Brain microvascular endothelial cell (primary cell): ENCODE measurements at regions not wholly inside any gene's neighbourhood (a gene's known extent, or its start where the extent isn't known, plus 50 kb on each side); places are given as distances from the start of the nearest gene placed in this dataset.

Source experiments
- DNase-seq: peaks from one replicate; pipeline ENCODE4 v3.0.0-alpha.2; 2020
- H3K27ac ChIP-seq: fragments of 250-450 bp; sonication (Bioruptor Pico); 2 replicates; pipeline ENCODE4 v1.5.1; 2020; ENCODE audit warnings: mild to moderate bottlenecking, moderate library complexity
- H3K27me3 ChIP-seq: fragments of 250-450 bp; sonication (Bioruptor Pico); replicated peaks from 2 replicates; pipeline ENCODE4 v1.5.1; 2020; ENCODE audit warnings: mild to moderate bottlenecking
- H3K36me3 ChIP-seq: fragments of 250-450 bp; sonication (Bioruptor Pico); replicated peaks from 2 replicates; pipeline ENCODE4 v1.5.1; 2020; ENCODE audit warnings: mild to moderate bottlenecking
- H3K4me3 ChIP-seq: 2 replicates; pipeline ENCODE4 v1.5.1; 2011; ENCODE audit warnings: low read depth, mild to moderate bottlenecking, control low read depth, low read length, moderate library complexity
- in situ Hi-C: cut with HindIII; loops from 2 replicates; pipeline ENCODE4 v1.10.0; 2017; ENCODE audit warnings: low sequenced_read_pairs, low pct_ligation_motif_present
- TF ChIP-seq, protein P1 (sequence below): IDR thresholded peaks from 2 replicates; pipeline ENCODE4 v1.5.1; 2011; ENCODE audit warnings: low read depth, mild to moderate bottlenecking, moderate library complexity, low read length, control low read depth, inconsistent platforms; ENCODE audit errors: missing control alignments

DNA sequence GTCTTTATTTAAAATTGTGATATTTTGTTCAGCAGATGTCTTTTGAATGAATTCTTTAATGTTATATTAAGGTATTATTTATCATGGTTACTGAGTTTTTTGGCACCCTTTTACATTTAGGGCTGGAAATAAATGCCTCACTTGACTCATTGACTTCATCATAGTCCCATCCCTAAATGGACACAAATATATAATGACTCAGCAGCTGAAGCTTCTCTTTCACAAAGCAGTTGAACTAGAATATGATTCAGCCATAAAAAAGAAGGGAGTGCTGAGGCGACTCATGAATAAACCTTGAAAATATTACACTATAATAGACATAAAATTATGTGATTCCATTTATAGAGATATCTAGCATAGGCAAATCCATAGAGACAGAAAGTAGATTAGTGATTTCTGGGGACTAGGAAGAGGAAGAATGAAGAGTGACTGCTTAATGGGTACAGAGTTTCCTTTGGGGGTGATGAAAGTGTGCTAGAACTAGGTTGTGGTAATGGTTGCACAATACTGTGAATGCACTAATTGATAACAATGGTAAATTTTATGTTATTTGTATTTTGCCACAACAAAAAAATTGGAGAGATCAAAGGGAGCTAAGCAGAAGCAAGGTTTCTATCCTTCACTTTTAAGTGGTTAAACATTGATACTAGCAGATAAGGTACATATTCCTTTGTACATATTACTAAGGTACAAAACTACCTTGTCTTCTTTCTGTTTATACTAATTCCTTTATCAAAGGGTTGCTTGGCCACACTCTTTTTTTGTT is 449.6 kb downstream of the NTRK2 start:
- TF ChIP-seq, protein P1, sequence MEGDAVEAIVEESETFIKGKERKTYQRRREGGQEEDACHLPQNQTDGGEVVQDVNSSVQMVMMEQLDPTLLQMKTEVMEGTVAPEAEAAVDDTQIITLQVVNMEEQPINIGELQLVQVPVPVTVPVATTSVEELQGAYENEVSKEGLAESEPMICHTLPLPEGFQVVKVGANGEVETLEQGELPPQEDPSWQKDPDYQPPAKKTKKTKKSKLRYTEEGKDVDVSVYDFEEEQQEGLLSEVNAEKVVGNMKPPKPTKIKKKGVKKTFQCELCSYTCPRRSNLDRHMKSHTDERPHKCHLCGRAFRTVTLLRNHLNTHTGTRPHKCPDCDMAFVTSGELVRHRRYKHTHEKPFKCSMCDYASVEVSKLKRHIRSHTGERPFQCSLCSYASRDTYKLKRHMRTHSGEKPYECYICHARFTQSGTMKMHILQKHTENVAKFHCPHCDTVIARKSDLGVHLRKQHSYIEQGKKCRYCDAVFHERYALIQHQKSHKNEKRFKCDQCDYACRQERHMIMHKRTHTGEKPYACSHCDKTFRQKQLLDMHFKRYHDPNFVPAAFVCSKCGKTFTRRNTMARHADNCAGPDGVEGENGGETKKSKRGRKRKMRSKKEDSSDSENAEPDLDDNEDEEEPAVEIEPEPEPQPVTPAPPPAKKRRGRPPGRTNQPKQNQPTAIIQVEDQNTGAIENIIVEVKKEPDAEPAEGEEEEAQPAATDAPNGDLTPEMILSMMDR: no peak
- H3K4me3 ChIP-seq: no peak overlapping the region
- DNase-seq: no peak
- in situ Hi-C loops: no loop called here
- no peak overlapping the region for H3K27ac ChIP-seq
- H3K36me3 ChIP-seq: no peaks in the 10 kb centered on the region
- no peaks in the 10 kb centered on the region for H3K27me3 ChIP-seq

DNA sequence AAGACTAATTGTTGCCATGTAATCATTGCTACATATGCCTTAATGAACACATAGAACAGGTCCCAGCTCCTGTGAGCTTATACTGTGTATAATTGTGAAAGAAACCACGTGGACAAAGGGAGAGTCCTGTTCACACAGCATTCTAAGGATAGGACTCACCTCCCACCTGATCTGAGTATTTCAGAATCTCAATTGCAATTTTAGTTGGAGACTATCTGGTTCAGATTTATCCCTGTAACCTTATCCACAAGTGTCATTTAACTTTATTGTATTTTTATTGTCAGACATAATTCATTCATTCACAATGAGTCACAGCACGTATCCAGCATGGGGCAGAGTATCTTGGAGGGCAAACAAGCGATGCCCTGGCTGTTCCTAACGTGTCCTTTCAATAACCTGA is 448.3 kb downstream of the NTRK2 start:
- DNase-seq: no peak
- Histone ChIP-seq H3K4me3 (no peak overlapping the region), H3K36me3 (no peaks in the 10 kb centered on the region), H3K27ac (no peak overlapping the region), H3K27me3 (no peaks in the 10 kb centered on the region)
- TF ChIP-seq, protein P1: no peak
- in situ Hi-C loops: no loop called here

DNA sequence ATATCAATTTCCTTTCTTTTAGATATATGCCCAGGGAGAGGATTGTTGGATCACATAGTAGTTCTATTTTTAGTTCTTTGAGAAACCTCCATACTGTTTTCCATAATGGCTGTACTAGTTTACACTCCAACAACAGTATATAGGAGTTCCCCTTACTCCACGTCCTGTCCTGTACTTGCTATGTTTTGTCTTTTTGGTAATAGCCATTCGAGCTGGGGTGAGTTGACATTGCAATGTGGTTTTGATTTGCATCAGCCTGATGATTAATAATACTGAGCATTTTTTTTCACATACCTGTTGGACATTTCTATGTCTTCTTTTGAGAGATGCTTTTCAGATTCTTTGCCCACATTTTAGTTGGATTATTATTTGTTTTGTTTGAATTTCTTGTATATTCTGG is 445.9 kb downstream of the NTRK2 start:
- in situ Hi-C loops: no loop called here
- Histone ChIP-seq H3K36me3 (no peaks in the 10 kb centered on the region), H3K27me3 (no peaks in the 10 kb centered on the region), H3K4me3 (no peak overlapping the region), H3K27ac (no peak overlapping the region)
- no peak for DNase-seq
- TF ChIP-seq, protein P1: no peak

DNA sequence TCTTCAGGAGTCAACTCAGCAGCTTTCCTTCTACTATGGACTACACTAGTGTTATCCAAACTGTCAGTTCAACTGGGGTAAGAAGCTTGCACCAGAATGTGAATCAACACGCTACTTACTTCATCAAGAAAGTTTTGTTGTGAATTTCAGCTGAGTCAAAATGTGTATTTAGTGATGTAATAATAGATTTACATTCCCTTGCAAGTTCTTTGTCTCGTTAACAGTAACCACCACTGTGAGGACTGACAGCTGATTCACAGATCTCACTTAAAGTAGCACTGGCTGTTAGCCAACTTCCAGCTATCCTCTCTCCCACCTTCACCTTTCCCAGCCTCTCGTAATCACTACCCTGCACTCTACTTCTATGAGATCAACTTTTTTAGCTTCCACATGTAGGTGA is 445.3 kb downstream of the NTRK2 start:
- H3K36me3 ChIP-seq: no peaks in the 10 kb centered on the region
- in situ Hi-C loops: no loop called here
- TF ChIP-seq, protein P1: no peak
- no peaks in the 10 kb centered on the region for H3K27me3 ChIP-seq
- no peak for DNase-seq
- H3K27ac ChIP-seq: no peak overlapping the region
- H3K4me3 ChIP-seq: no peak overlapping the region

DNA sequence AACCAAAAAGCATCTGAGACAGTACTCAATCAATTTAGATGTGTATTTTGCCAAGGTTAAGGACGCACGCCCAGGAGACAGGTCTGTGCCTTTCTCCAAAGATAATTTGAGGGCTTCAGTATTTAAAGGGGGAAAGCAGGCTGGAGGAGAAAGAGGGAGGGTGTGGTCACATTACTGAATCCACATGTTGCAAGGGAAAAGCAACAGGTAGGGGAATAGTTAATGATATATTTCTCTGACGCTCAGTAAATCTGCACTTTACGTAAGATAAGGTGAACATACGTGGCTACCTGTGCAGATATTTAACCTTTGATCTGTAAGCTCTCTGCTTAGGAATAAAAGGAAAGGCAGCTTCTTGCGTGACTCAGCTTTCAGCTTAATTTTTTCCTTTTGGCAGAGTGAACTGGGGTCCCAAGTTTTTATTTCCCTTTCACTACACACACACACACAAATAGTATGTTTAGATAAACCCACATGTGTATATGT is 443.4 kb downstream of the NTRK2 start:
- Histone ChIP-seq H3K36me3 (no peaks in the 10 kb centered on the region), H3K4me3 (no peak overlapping the region), H3K27me3 (no peaks in the 10 kb centered on the region), H3K27ac (no peak overlapping the region)
- in situ Hi-C loops: no loop called here
- no peak for DNase-seq
- TF ChIP-seq, protein P1: no peak

DNA sequence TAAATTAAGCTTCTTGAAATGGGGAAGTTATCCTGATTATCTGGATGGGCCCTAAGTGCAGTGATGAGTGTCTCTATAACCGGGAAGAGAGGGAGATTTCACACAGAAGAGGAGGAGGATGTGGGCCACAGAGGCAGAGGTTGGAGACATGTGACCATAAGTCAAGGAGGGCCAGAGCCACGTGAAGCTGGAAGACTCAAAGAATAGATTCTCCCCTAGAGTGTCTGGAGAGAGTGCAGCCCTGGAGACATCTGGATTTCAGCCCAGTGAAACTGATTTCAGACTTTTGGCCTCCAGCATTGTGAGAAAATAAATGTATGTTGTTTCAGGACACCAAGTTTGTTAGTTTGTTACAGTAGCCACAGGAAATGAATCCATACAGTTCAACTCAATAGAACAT is 442.9 kb downstream of the NTRK2 start:
- no peaks in the 10 kb centered on the region for H3K27me3 ChIP-seq
- TF ChIP-seq, protein P1: no peak
- DNase-seq: no peak
- in situ Hi-C loops: no loop called here
- H3K36me3 ChIP-seq: no peaks in the 10 kb centered on the region
- no peak overlapping the region for H3K27ac ChIP-seq
- H3K4me3 ChIP-seq: no peak overlapping the region
